HT1080 (cell line): ENCODE measurements at regions not wholly inside any gene's neighbourhood (a gene's known extent, or its start where the extent isn't known, plus 50 kb on each side); places are given as distances from the start of the nearest gene placed in this dataset.

ENCODE experiments used
- DNase-seq: peaks from one replicate; pipeline ENCODE4 v3.0.0-alpha.2; 2015; ENCODE audit warnings: low read depth
- small RNA-seq: library from RNA; depleted of rRNA; stranded (forward); fragments of <200 nt; gene quantifications from one replicate; pipeline ENCODE3, GENCODE V24; 2014

GRCh38 chr6:51514748-51515402, 572.5 kb downstream of the PKHD1 start:
- no peak for DNase-seq

DNA sequence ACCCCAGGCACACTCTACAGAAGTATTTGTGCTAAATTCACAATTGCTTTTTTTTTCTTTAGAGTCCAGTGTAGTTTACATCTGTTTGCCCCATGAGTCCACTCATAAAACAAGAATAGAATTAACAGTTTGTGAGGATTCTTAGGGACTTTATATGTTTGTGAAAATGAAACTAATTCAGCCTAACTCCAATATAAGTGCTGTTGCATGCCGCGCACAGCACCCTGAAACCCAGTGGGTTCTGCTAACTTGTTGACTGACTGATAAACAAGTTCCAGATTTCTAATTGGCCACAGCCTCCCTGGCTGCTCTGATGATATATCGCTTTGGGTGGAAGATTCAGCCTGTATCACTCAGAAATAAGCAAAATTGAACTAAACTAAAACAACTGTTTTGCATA, 561.4 kb downstream of the PKHD1 start:
- no peak for DNase-seq

GRCh38 chr6:51526922-51527321, 560.5 kb downstream of the PKHD1 start:
- no peak for DNase-seq

DNA sequence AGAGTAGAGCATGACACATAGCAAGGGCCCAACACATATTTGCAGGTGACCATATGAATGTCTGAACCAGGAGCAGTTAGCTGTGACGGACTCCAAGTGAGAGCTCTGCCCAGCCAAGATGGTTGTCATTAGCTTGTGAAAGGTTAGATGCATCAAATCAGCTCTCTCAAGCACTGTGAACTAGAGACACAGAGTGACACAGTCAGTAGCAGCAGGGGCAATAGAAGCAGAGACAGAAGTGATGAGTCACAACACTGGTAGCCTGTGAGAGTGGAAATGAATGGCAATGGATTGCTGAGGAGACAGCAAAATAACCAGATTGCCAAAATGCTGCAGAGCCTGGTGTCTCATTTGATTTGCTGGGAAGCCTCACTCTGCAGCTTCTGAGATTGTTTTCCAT, 558.9 kb downstream of the PKHD1 start:
- DNase-seq = peak; percentile 24

DNA sequence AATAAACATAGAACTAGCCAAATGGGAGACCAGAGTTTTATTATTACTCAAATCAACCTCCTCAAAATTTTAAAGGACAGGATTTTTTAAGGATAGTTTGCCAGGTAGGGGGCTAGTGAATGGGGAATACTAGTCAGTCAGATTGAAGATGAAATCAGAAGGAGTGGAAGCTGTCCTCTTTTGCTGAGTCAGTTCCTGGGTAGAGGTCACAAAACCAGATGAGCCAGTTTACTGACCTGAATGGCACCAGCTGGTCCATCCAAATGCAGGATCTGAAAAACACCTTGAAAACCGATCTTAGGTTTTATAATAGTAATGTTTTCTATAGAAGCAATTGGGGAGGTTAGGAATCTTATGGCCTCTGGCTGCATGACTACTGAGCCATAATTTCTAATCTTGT, 558.2 kb downstream of the PKHD1 start:
- no peak for DNase-seq

DNA sequence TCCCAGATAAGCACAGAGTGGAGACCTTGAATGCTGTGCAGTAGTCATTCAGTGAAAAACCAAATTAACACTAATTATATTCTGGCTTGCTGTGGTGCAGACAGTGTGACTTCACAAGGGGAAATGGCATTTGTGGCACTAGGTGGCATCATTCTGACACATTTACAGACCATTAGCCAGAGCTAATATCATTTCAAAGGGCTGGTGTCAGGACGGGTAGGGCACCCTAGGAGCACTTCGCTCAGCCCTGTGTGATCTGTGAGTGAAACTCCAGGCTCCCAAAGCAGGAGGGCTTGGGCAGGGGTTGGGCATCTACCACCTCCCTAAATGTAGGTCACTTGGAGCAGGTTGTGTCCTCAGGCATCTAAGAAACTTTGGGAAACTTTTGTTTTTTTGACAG, 555.8 kb downstream of the PKHD1 start:
- no peak for DNase-seq

DNA sequence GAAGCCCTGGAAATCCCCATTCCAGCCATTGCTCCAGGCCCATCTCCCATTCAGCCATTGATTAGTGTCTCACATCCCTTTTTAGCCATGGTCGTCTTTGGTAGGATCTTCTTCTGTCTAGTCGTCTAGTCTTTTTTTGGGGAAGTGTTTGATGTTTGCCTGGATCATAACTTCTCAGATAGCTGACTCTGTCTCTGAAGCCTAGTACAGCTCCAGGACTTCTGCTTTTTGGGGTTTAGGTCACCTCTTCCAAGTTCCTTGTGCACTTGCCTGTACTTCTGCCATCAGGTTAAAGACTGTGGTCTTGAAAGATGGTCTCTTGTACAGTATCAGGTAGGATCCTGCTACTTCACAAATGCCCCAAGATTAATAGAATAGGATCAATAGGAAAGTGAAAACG, 553.5 kb downstream of the PKHD1 start:
- DNase-seq = no peak

DNA sequence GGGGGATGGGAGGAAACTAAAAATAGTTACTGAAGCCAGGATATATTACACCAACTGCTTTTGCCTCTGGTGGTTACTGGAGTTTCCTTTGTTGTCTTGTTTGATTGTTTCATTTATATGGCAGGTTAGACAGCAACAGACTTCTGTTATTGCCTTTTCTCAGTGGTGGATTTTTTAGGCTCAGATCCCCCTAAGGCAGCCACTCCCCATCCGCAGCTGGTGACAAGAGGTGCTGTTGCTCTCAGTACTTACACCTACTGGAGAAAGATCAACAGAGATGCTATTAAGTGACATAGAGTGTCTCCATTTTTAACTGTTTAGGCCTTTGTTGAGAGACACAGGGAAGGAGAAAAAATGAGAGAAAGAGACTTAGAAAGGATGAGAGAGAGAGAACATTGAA, 552.1 kb downstream of the PKHD1 start:
- no peak for DNase-seq

DNA sequence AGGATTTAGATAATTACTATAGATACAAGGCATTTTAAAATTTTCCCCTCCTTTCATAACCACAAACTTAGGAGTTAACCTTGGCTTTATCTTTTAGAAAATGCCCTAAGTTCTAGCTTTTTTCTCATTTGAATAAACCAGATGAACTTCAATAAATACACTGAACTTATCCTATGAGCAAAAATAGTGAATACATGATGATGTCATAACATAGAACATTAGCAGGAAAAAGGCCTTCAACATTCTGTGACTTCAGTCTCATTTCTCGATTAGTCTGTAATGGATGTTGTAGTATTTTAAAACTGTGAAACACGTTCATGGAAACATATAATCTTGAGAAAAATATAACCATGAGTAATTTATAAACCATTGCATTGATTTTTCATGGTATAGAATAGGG, 550.7 kb downstream of the PKHD1 start:
- no peak for DNase-seq

DNA sequence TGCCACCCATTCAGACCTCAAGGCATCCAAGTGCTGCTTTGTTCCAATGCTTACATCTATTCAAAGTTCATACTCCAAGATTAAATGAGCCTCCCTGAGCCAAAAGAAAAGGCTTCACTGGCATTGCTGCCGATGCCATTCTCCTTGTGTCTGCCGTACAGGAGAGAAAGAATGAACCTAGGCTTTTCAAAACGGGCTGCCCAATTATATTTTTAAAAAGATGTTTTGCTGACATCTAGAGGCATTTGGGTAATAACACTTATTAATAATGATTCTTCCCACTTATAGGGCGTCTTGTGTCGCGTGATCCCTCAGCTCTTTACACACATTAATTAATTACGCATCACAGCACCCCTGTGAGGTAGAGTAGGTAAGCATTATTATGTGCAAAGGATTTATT, 545.6 kb downstream of the PKHD1 start:
- DNase-seq = peak; percentile 1

DNA sequence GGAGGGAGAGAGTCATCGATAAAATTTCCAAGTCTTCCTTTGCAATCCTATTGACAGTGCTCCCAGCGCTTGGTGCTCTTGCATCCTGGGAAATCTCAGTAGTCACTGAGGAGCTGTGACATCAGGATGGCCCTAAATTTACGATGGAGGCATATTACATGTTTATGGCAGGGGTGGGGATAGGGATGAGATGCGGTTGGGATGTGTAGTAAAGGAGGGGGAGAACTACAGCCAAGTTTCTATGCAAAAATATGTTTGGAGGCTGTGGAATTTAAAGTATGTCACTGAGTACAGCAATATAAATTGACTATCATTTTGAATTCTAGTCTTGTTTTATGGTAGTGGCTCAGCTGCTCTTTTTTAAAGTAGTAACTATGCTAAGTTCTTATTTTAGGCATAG, 544.9 kb downstream of the PKHD1 start:
- no peak for DNase-seq

DNA sequence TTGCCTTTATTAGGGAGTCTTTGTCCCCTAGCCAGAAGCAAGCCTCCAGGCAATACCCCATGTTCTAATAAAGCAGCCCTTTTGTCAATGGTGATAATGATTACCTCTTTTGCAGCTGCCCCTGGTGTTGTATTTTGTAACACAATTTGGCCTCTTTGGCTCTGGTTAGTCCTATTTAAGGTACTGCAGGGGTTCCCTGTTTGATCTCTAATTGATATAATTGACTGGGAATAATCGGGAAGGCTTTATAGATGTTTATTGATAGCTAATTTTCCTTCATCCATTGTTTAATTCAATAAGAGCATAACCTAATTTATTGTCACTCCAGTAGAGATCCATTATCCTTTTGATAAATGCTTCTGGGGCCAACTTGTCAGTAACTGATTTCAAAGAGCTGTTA, 537.2 kb downstream of the PKHD1 start:
- DNase-seq = no peak

DNA sequence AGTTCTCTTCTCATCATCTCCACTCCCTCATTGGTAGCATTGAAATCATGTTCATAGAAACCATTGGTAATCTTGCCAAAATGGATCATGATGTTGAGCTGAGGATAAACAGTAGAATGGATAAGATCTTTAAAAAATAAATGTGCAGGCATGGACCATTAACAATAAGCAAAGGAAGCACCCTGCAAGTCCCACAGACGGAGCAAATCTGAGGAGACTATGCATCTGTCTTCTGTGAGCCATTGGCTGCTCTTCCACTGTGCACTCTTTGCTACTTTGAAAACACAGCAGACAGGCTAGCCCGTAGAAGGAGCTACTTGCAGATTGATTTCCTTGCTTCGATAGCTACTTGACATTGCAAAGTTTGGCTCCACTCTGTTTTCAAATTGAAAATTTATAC, 535.0 kb downstream of the PKHD1 start:
- DNase-seq = no peak

- no peak for DNase-seq
Observed at GRCh38 chr6:51553246-51554015, 534.0 kb downstream of the PKHD1 start.

DNA sequence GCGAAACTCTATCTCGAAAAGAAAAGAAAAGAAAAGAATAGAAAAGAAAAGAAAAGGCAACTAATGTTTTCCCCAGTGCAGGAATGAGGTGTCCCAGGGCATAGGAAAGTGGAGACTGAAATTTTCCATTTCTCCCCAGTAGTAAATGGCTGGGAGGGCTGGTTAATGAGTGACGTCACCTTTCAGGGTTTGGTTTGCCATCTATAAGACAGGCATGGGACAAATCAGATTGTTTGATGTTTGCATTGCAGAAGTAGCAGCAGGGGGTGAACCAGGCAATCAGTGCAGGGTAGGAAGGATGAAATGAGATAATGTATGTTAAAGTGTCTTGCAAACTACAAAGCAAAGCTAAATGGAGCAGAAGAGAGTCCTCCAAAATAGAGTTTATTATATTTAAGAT, 533.4 kb downstream of the PKHD1 start:
- no peak for DNase-seq

DNA sequence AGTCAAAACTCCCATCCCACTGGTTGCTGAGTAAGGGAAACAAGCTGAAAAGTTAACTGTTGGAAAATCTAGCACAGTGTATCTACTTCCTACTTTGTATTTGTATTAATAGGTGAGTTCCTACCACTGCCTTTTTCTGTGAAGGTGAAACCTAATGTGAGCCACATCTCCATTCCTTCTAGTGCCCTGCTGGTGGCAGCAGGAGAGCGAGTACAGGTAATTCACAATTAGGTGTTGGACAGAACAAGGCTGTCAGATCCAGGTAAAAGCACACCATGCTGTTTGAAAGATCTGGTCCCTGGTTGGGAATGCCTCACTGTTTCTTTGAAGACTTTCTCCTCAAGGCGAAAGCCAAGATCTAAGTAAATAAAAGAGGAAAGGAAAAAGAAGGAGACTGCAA, 528.4 kb downstream of the PKHD1 start:
- DNase-seq = no peak

GRCh38 chr6:51562198-51562597, 525.2 kb downstream of the PKHD1 start:
- no peak for DNase-seq

Small RNA genes lying in the stretch of these regions (small RNA-seq; reads per million reads assigned to genes)
- gene RF00572 = 0.34 reads per million, percentile 38 among the genes with 10 or more reads in this experiment
